K562 (cell line): ENCODE measurements at regions not wholly inside any gene's neighbourhood (a gene's known extent, or its start where the extent isn't known, plus 50 kb on each side); places are given as distances from the start of the nearest gene placed in this dataset.

ENCODE experiments used
- ATAC-seq: fragments of 200-7000 bp; cut with Tn5 transposase; 3 replicates; pipeline ENCODE4 v1.9.1; 2020; ENCODE audit warnings: moderate library complexity
- BruUV-seq: library from RNA; stranded (reverse); fragments of 400-500 nt; replicated peaks from 2 replicates; lab custom pipeline; 2021; lab: Mats Ljungman, UMichigan
- CTCF ChIA-PET: fragments of 300-600 bp; formaldehyde crosslinking; extraction: SDS; loops from one replicate; lab custom pipeline; 2021; ENCODE audit warnings: low intra/inter-chr PET ratio; lab: Yijun Ruan, JAX
- POLR2A ChIA-PET: fragments of 300-600, 350-650 bp; sonication (Branson Sonifier 250); formaldehyde crosslinking; extraction: SDS; loops from one replicate; lab custom pipeline; 2021; ENCODE audit warnings: antibody characterized with exemption, inconsistent platforms; lab: Yijun Ruan, JAX
- DNase-seq, 4 experiments: peaks; one replicate each; pipeline versions ENCODE4 v3.0.0 to v3.0.0-alpha.2; 2011 to 2018; ENCODE audit warnings: low spot score in 3 of 4, mixed read lengths in 3 of 4; ENCODE audit errors: extremely low read depth in 1 of 4
- FAIRE-seq: peaks from 2 replicates; lab custom pipeline; 2011; peaks lifted over from hg19 to GRCh38; lab: Jason Lieb, UNC
- H2AFZ ChIP-seq: 2 replicates; pipeline ENCODE4 v1.6.0; 2011; ENCODE audit warnings: low read depth, low read length, control low read depth, inconsistent platforms
- H3K27ac ChIP-seq: fragments of 200-600 bp; 3 replicates; pipeline ENCODE4 v1.8.0; 2011; ENCODE audit warnings: low read depth, mild to moderate bottlenecking, control low read depth, inconsistent platforms, low read length, moderate library complexity, mixed read lengths; ENCODE audit errors: extremely low read depth
- H3K27me3 ChIP-seq, 2 experiments: fragments of 300-600 bp in 1 of 2; 2 replicates in 1 of 2; 3 replicates in 1 of 2; pipeline versions ENCODE4 v1.6.0 to v1.8.0; 2011; ENCODE audit warnings: inconsistent platforms in 2 of 2, low read length in 2 of 2, mild to moderate bottlenecking in 1 of 2, mixed read lengths in 1 of 2, moderate library complexity in 1 of 2; ENCODE audit not compliant: control insufficient read depth in 2 of 2, insufficient read depth in 2 of 2
- H3K36me3 ChIP-seq: fragments of 300-600 bp; 3 replicates; pipeline ENCODE4 v1.8.0; 2011; ENCODE audit warnings: mild to moderate bottlenecking, low read length, inconsistent platforms; ENCODE audit not compliant: control insufficient read depth, insufficient read depth
- H3K4me1 ChIP-seq, 2 experiments: fragments of 200-600 bp in 1 of 2; replicated peaks in 1 of 2; 2 replicates in 1 of 2; 3 replicates in 1 of 2; pipeline versions ENCODE4 v1.5.1 to v1.8.0; 2011; ENCODE audit warnings: inconsistent platforms in 2 of 2, low read length in 2 of 2, mild to moderate bottlenecking in 1 of 2, mixed read lengths in 1 of 2, moderate library complexity in 1 of 2; ENCODE audit not compliant: control insufficient read depth in 2 of 2, insufficient read depth in 2 of 2
- H3K4me2 ChIP-seq: 2 replicates; pipeline ENCODE4 v1.6.1; 2011; ENCODE audit warnings: low read length, control low read depth, inconsistent platforms, mixed read lengths; ENCODE audit not compliant: insufficient read depth
- H3K4me3 ChIP-seq: fragments of 200-600 bp; sonication (generic), shearing (Covaris generic); 2 replicates; pipeline ENCODE4 v1.5.1; 2016; ENCODE audit warnings: control low read depth, inconsistent platforms
- H3K79me2 ChIP-seq: fragments of 200-600 bp; 3 replicates; pipeline ENCODE4 v1.8.0; 2011; ENCODE audit warnings: low read length, inconsistent platforms; ENCODE audit not compliant: control insufficient read depth, insufficient read depth
- H3K9ac ChIP-seq, 2 experiments: 2 replicates each; pipeline versions ENCODE4 v1.6.0 to v1.6.1; 2011; ENCODE audit warnings: low read depth in 2 of 2, low read length in 2 of 2, control low read depth in 1 of 2, inconsistent platforms in 1 of 2, mild to moderate bottlenecking in 1 of 2, mixed read lengths in 1 of 2; ENCODE audit not compliant: insufficient read depth in 1 of 2
- H3K9me1 ChIP-seq: one replicate; pipeline ENCODE4 v1.6.0; 2011; ENCODE audit warnings: inconsistent platforms, mild to moderate bottlenecking, low read length, moderate library complexity; ENCODE audit not compliant: control insufficient read depth, insufficient read depth
- H3K9me3 ChIP-seq: replicated peaks from 2 replicates; pipeline ENCODE4 v1.5.1; 2011; ENCODE audit warnings: low read depth, low read length, inconsistent platforms; ENCODE audit not compliant: control insufficient read depth, insufficient read depth
- H4K20me1 ChIP-seq: replicated peaks from 2 replicates; pipeline ENCODE4 v1.6.1; 2011; ENCODE audit warnings: low read length, inconsistent platforms, mixed read lengths; ENCODE audit not compliant: control insufficient read depth, insufficient read depth
- CSDE1 ChIP-seq, 2 experiments: fragments of 450-650 bp; IDR thresholded peaks; 2 replicates each; pipeline ENCODE4 v1.6.1; 2016; ENCODE audit warnings: mild to moderate bottlenecking in 1 of 2
- FOXM1 ChIP-seq, 2 experiments: fragments of 450-650 bp in 1 of 2; sonication (generic) in 1 of 2; formaldehyde crosslinking in 1 of 2; IDR thresholded peaks; 2 replicates each; pipeline versions ENCODE4 v1.6.1 to v1.9.0; 2017 to 2022; ENCODE audit warnings: low read depth in 2 of 2, mild to moderate bottlenecking in 2 of 2, missing genetic modification reagents in 1 of 2, moderate library complexity in 1 of 2
- MTF1 ChIP-seq: fragments of 250-450 bp; sonication (Bioruptor Pico); IDR thresholded peaks from 2 replicates; pipeline ENCODE4 v1.9.0; 2021; ENCODE audit warnings: moderate library complexity, mild to moderate bottlenecking, inconsistent platforms, borderline replicate concordance
- POLR2AphosphoS5 ChIP-seq: IDR thresholded peaks from 2 replicates; pipeline ENCODE4 v1.6.1; 2011; ENCODE audit warnings: mild to moderate bottlenecking, low read depth, low read length, moderate library complexity; ENCODE audit not compliant: control insufficient read depth, insufficient read depth
- ZNF699 ChIP-seq: fragments of 250-450 bp; sonication (Bioruptor Pico); IDR thresholded peaks from 2 replicates; pipeline ENCODE4 v1.8.0; 2021; ENCODE audit warnings: mild to moderate bottlenecking, moderate library complexity; ENCODE audit not compliant: insufficient replicate concordance
- WGBS: fragments of 100-300 bp; shearing (Covaris generic); methylation state at CpG from one replicate; pipeline ENCODE4 v1.1.6; 2016; ENCODE audit warnings: low coverage, mixed read lengths; ENCODE audit not compliant: insufficient coverage; ENCODE audit errors: missing lambda C conversion rate; 5-methylcytosine and 5-hydroxymethylcytosine counted together
- in situ Hi-C: fragments of 300-500 bp; cut with MboI; formaldehyde crosslinking; loops from 4 replicates; pipeline ENCODE4 v1.15.0; 2018; ENCODE audit warnings: inconsistent platforms, mixed read lengths
- intact Hi-C: fragments of 100-400 bp; cut with micrococcal nuclease; formaldehyde crosslinking; loops from 2 replicates; pipeline ENCODE4 v1.14.2; 2022
- TF ChIP-seq, protein P1 (sequence below): sonication (generic); formaldehyde crosslinking; IDR thresholded peaks from 2 replicates; pipeline ENCODE4 v1.8.1; 2023; ENCODE audit warnings: mild to moderate bottlenecking, missing genetic modification reagents
- TF ChIP-seq, protein P2 (sequence below): IDR thresholded peaks from 2 replicates; pipeline ENCODE4 v1.6.1; 2012; ENCODE audit warnings: low read depth, low read length, improper control_type of control experiment, borderline replicate concordance

DNA sequence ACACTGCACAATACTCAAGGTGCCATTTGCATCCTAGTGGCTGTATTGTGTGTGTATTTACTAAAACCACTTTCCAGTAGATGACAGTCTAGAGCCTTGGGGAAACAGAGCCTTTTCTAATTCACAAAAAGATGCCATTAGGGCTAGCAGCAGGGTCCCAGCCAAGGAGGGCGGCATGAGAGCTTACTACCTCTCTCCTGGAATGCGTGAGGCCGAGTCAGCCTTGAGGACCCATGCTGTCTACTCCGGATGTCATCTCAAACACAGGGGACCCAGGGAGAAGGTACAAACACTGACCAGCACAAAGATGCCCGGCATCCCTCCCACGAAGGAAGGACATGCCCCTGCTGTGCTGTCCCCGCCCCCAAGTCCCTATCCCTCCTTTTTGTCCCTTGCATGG, 65.5 kb downstream of the CYCS start:
- ChIA-PET CTCF (no interaction called here), POLR2A (interaction anchor here (1.1 kb wide), 1 partner anchor 121 kb away, joined by 3 read pairs; no protein-coding TSS in a partner anchor)
- Histone ChIP-seq H4K20me1 (no peaks in the 10 kb centered on the region), H3K79me2 (no peaks in the 10 kb centered on the region), H3K4me2 (no peak overlapping the region), H3K4me3 (no peak overlapping the region), H3K9me3 (no peaks in the 10 kb centered on the region), H3K27ac (no peak overlapping the region), H3K4me1 (peaks cover 0 to 3% of the 10 kb centered on the region in 2 experiments; a peak in 2 of 5 replicates), H3K36me3 (no peaks in the 10 kb centered on the region), H2AFZ (no peak overlapping the region), H3K9ac (no peak overlapping the region), H3K9me1 (no peaks in the 10 kb centered on the region), H3K27me3 (peaks cover 2 to 5% of the 10 kb centered on the region in 2 experiments; a peak in 4 of 5 replicates)
- intact Hi-C loops (no loop called here), in situ Hi-C loops (no loop called here)
- ATAC-seq = no peak; the same call in 2 of the 3 replicates
- no peak for DNase-seq
- 53% methylated on average over 2 of the region's 7 CpGs for WGBS
- no TSS peak for BruUV-seq
- FAIRE-seq = no peak
- no peak for TF ChIP-seq POLR2AphosphoS5
- no peak for TF ChIP-seq CSDE1 (IDR thresholded peaks at IDR 0.05)
- no peak for TF ChIP-seq ZNF699 (CRISPR knock-in tag)
- no peak for TF ChIP-seq MTF1 (CRISPR knock-in tag)
- TF ChIP-seq, protein P1, sequence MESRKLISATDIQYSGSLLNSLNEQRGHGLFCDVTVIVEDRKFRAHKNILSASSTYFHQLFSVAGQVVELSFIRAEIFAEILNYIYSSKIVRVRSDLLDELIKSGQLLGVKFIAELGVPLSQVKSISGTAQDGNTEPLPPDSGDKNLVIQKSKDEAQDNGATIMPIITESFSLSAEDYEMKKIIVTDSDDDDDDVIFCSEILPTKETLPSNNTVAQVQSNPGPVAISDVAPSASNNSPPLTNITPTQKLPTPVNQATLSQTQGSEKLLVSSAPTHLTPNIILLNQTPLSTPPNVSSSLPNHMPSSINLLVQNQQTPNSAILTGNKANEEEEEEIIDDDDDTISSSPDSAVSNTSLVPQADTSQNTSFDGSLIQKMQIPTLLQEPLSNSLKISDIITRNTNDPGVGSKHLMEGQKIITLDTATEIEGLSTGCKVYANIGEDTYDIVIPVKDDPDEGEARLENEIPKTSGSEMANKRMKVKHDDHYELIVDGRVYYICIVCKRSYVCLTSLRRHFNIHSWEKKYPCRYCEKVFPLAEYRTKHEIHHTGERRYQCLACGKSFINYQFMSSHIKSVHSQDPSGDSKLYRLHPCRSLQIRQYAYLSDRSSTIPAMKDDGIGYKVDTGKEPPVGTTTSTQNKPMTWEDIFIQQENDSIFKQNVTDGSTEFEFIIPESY (CRISPR knock-in tag) = no peak
- TF ChIP-seq, protein P2, sequence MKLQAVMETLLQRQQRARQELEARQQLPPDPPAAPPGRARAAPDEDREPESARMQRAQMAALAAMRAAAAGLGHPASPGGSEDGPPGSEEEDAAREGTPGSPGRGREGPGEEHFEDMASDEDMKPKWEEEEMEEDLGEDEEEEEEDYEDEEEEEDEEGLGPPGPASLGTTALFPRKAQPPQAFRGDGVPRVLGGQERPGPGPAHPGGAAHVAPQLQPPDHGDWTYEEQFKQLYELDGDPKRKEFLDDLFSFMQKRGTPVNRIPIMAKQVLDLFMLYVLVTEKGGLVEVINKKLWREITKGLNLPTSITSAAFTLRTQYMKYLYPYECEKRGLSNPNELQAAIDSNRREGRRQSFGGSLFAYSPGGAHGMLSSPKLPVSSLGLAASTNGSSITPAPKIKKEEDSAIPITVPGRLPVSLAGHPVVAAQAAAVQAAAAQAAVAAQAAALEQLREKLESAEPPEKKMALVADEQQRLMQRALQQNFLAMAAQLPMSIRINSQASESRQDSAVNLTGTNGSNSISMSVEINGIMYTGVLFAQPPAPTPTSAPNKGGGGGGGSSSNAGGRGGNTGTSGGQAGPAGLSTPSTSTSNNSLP = no peak
- no peak for TF ChIP-seq FOXM1 (IDR thresholded peaks at IDR 0.05; ENCODE audit: low read depth)
- no peak for TF ChIP-seq FOXM1 (CRISPR knock-in tag; IDR thresholded peaks at IDR 0.05; ENCODE audit: low read depth)
